WERI-Rb-1 (cell line): ENCODE measurements at regions not wholly inside any gene's neighbourhood (a gene's known extent, or its start where the extent isn't known, plus 50 kb on each side); places are given as distances from the start of the nearest gene placed in this dataset.
"Not testable (repeated sequence)": the region's sequence is repeated elsewhere in the genome, so short reads cannot be mapped to it uniquely, and the experiment has no call there.

ENCODE experiments used
- DNase-seq: peaks from one replicate; pipeline ENCODE4 v3.0.0-alpha.2; 2020
- H3K27ac ChIP-seq: fragments of 250-450 bp; sonication (Bioruptor Pico); 2 replicates; pipeline ENCODE4 v1.5.1; 2020; ENCODE audit warnings: mild to moderate bottlenecking, moderate library complexity
- H3K27me3 ChIP-seq: fragments of 250-450 bp; sonication (Bioruptor Pico); 2 replicates; pipeline ENCODE4 v1.5.1; 2021; ENCODE audit warnings: mild to moderate bottlenecking, low read depth, moderate library complexity; ENCODE audit not compliant: insufficient read depth, severe bottlenecking
- H3K36me3 ChIP-seq: fragments of 250-450 bp; sonication (Bioruptor Pico); 2 replicates; pipeline ENCODE4 v1.5.1; 2020; ENCODE audit warnings: mild to moderate bottlenecking, moderate library complexity
- H3K4me3 ChIP-seq: 2 replicates; pipeline ENCODE4 v1.5.1; 2011; ENCODE audit warnings: low read depth, mild to moderate bottlenecking, control low read depth, low read length
- H3K9me3 ChIP-seq: fragments of 250-450 bp; sonication (Bioruptor Pico); 2 replicates; pipeline ENCODE4 v1.5.1; 2021; ENCODE audit warnings: mild to moderate bottlenecking, moderate library complexity; ENCODE audit not compliant: severe bottlenecking
- CTCF ChIP-seq: IDR thresholded peaks from 2 replicates; pipeline ENCODE4 v1.5.1; 2011; ENCODE audit warnings: low read depth, mild to moderate bottlenecking, control low read depth, inconsistent platforms, low read length

- no peak for DNase-seq
- TF ChIP-seq CTCF, result no peak
Measured at GRCh38 chr5:118511846-118512245, 476.5 kb downstream of the DTWD2 start.

GRCh38 chr5:118506217-118506852 is 482.0 kb downstream of the DTWD2 start:
- Histone ChIP-seq H3K36me3 (no peaks in the 10 kb centered on the region), H3K4me3 (no peak overlapping the region), H3K9me3 (no peaks in the 10 kb centered on the region), H3K27me3 (no peaks in the 10 kb centered on the region), H3K27ac (no peak overlapping the region)
- no peak for TF ChIP-seq CTCF
- DNase-seq, result no peak

More at GRCh38 chr5:118511846-118512245, 476.5 kb downstream of the DTWD2 start:
- H3K36me3 ChIP-seq, result no peaks in the 10 kb centered on the region
- H3K27ac ChIP-seq, result no peak overlapping the region
- no peak overlapping the region for H3K4me3 ChIP-seq
- H3K27me3 ChIP-seq, result no peaks in the 10 kb centered on the region
- no peaks in the 10 kb centered on the region for H3K9me3 ChIP-seq

- not testable (repeated sequence) for H3K4me3 ChIP-seq, H3K27me3 ChIP-seq, H3K9me3 ChIP-seq, DNase-seq, H3K36me3 ChIP-seq, H3K27ac ChIP-seq
Measured at GRCh38 chr5:118502232-118502631, 486.1 kb downstream of the DTWD2 start.

- no peak overlapping the region for H3K27ac ChIP-seq
- TF ChIP-seq CTCF, result no peak
- H3K27me3 ChIP-seq, result no peaks in the 10 kb centered on the region
- no peak overlapping the region for H3K4me3 ChIP-seq
- H3K9me3 ChIP-seq, result peaks cover 12% of the 10 kb centered on the region
- H3K36me3 ChIP-seq, result no peaks in the 10 kb centered on the region
- no peak for DNase-seq
Measured at GRCh38 chr5:118491351-118491750, 497.0 kb downstream of the DTWD2 start.

- H3K27me3 ChIP-seq, result no peaks in the 10 kb centered on the region
- DNase-seq, result no peak
- H3K9me3 ChIP-seq, result no peaks in the 10 kb centered on the region
- H3K4me3 ChIP-seq, result no peak overlapping the region
- H3K36me3 ChIP-seq, result no peaks in the 10 kb centered on the region
- no peak overlapping the region for H3K27ac ChIP-seq
- TF ChIP-seq CTCF, result no peak
Measured at GRCh38 chr5:118486647-118487225, 501.6 kb downstream of the DTWD2 start.

- TF ChIP-seq CTCF, result no peak
- Histone ChIP-seq H3K9me3 (no peaks in the 10 kb centered on the region), H3K27ac (no peak overlapping the region), H3K27me3 (no peaks in the 10 kb centered on the region), H3K36me3 (no peaks in the 10 kb centered on the region), H3K4me3 (no peak overlapping the region)
- DNase-seq, result no peak
Measured at GRCh38 chr5:118479285-118479684, 509.1 kb downstream of the DTWD2 start.
